ENCODE measurements at regions not wholly inside any gene's neighbourhood (a gene's known extent, or its start where the extent isn't known, plus 50 kb on each side); places are given as distances from the start of the nearest gene placed in this dataset.

GRCh38 chr1:228929476-228930027 is 194.3 kb downstream of the RHOU start:
- H3K9ac ChIP-seq (ENCODE audit: low read length): no peak overlapping the region
- H2AFZ ChIP-seq (ENCODE audit: low read length): no peak overlapping the region
- TF ChIP-seq EZH2phosphoT487 (IDR thresholded peaks at IDR 0.05; ENCODE audit: low read length) (no peak), EZH2 (optimal IDR thresholded peaks at IDR 0.05; ENCODE audit: low read depth, low read length) (no peak), CTCF (IDR thresholded peaks at IDR 0.05; ENCODE audit: low read length) (no peak)
- no peaks in the 10 kb centered on the region for H3K4me1 ChIP-seq (ENCODE audit: low read length)
- H3K4me3 ChIP-seq (ENCODE audit: low read length): no peak overlapping the region
- no peaks in the 10 kb centered on the region for H3K9me3 ChIP-seq (replicated peaks; ENCODE audit: insufficient read depth, low read length)
- H3F3A ChIP-seq (ENCODE audit: insufficient read depth, low read length): no peaks in the 10 kb centered on the region
- H3K79me2 ChIP-seq (ENCODE audit: low read length): no peaks in the 10 kb centered on the region
- no peak overlapping the region for H3K27ac ChIP-seq (ENCODE audit: low read length)
- H4K20me1 ChIP-seq (ENCODE audit: insufficient read depth, low read length): no peaks in the 10 kb centered on the region
- H3K4me2 ChIP-seq (ENCODE audit: low read depth, low read length): no peak overlapping the region
- no peaks in the 10 kb centered on the region for H3K9me2 ChIP-seq (replicated peaks; ENCODE audit: insufficient read depth, low read length)
- no peak for DNase-seq
- H3K36me3 ChIP-seq (replicated peaks; ENCODE audit: insufficient read depth, low read length): no peaks in the 10 kb centered on the region
- H3K27me3 ChIP-seq (replicated peaks; ENCODE audit: insufficient read depth, low read length): no peaks in the 10 kb centered on the region

- TF ChIP-seq EZH2 (optimal IDR thresholded peaks at IDR 0.05; ENCODE audit: low read depth, low read length) (no peak), EZH2phosphoT487 (IDR thresholded peaks at IDR 0.05; ENCODE audit: low read length) (no peak), CTCF (IDR thresholded peaks at IDR 0.05; ENCODE audit: low read length) (no peak)
- no peak overlapping the region for H2AFZ ChIP-seq (ENCODE audit: low read length)
- H3K9ac ChIP-seq (ENCODE audit: low read length): no peak overlapping the region
- no peak for DNase-seq
- H4K20me1 ChIP-seq (ENCODE audit: insufficient read depth, low read length): no peaks in the 10 kb centered on the region
- no peak overlapping the region for H3K27ac ChIP-seq (ENCODE audit: low read length)
- H3K36me3 ChIP-seq (replicated peaks; ENCODE audit: insufficient read depth, low read length): no peaks in the 10 kb centered on the region
- no peaks in the 10 kb centered on the region for H3K79me2 ChIP-seq (ENCODE audit: low read length)
- H3K9me3 ChIP-seq (replicated peaks; ENCODE audit: insufficient read depth, low read length): no peaks in the 10 kb centered on the region
- H3K9me2 ChIP-seq (replicated peaks; ENCODE audit: insufficient read depth, low read length): no peaks in the 10 kb centered on the region
- H3F3A ChIP-seq (ENCODE audit: insufficient read depth, low read length): no peaks in the 10 kb centered on the region
- no peaks in the 10 kb centered on the region for H3K4me1 ChIP-seq (ENCODE audit: low read length)
- H3K27me3 ChIP-seq (replicated peaks; ENCODE audit: insufficient read depth, low read length): no peaks in the 10 kb centered on the region
- no peak overlapping the region for H3K4me2 ChIP-seq (ENCODE audit: low read depth, low read length)
- H3K4me3 ChIP-seq (ENCODE audit: low read length): no peak overlapping the region
Observed at GRCh38 chr1:228930479-228930957, 195.2 kb downstream of the RHOU start.

- no peaks in the 10 kb centered on the region for H3K9me2 ChIP-seq (replicated peaks; ENCODE audit: insufficient read depth, low read length)
- no peaks in the 10 kb centered on the region for H3K9me3 ChIP-seq (replicated peaks; ENCODE audit: insufficient read depth, low read length)
- no peak overlapping the region for H3K4me2 ChIP-seq (ENCODE audit: low read depth, low read length)
- H3K4me1 ChIP-seq (ENCODE audit: low read length): no peaks in the 10 kb centered on the region
- no peak overlapping the region for H3K27ac ChIP-seq (ENCODE audit: low read length)
- no peaks in the 10 kb centered on the region for H4K20me1 ChIP-seq (ENCODE audit: insufficient read depth, low read length)
- no peak overlapping the region for H3K9ac ChIP-seq (ENCODE audit: low read length)
- H3K79me2 ChIP-seq (ENCODE audit: low read length): no peaks in the 10 kb centered on the region
- no peaks in the 10 kb centered on the region for H3F3A ChIP-seq (ENCODE audit: insufficient read depth, low read length)
- no peaks in the 10 kb centered on the region for H3K27me3 ChIP-seq (replicated peaks; ENCODE audit: insufficient read depth, low read length)
- DNase-seq: no peak
- no peaks in the 10 kb centered on the region for H3K36me3 ChIP-seq (replicated peaks; ENCODE audit: insufficient read depth, low read length)
- no peak overlapping the region for H3K4me3 ChIP-seq (ENCODE audit: low read length)
- no peak overlapping the region for H2AFZ ChIP-seq (ENCODE audit: low read length)
- TF ChIP-seq EZH2phosphoT487 (IDR thresholded peaks at IDR 0.05; ENCODE audit: low read length): no peak
- no peak for TF ChIP-seq EZH2 (optimal IDR thresholded peaks at IDR 0.05; ENCODE audit: low read depth, low read length)
- TF ChIP-seq CTCF (IDR thresholded peaks at IDR 0.05; ENCODE audit: low read length): no peak
Observed at GRCh38 chr1:228933753-228934152, 198.5 kb downstream of the RHOU start.
